HG03442 (cell line): ENCODE measurements at regions not wholly inside any gene's neighbourhood (a gene's known extent, or its start where the extent isn't known, plus 50 kb on each side); places are given as distances from the start of the nearest gene placed in this dataset.
"Not testable (repeated sequence)": the region's sequence is repeated elsewhere in the genome, so short reads cannot be mapped to it uniquely, and the experiment has no call there.

Source experiments
- ATAC-seq: cut with Tn5 transposase; IDR thresholded peaks from one replicate; pipeline ENCODE4 v1.9.1; 2021; ENCODE audit warnings: mild to moderate bottlenecking, moderate library complexity; ENCODE audit not compliant: unreplicated experiment

- no peak for ATAC-seq
Observed at GRCh38 chr4:58871509-58871908, 1761.3 kb upstream of the IGFBP7 start.

GRCh38 chr4:58849026-58849425 is 1738.8 kb upstream of the IGFBP7 start:
- ATAC-seq = no peak

DNA sequence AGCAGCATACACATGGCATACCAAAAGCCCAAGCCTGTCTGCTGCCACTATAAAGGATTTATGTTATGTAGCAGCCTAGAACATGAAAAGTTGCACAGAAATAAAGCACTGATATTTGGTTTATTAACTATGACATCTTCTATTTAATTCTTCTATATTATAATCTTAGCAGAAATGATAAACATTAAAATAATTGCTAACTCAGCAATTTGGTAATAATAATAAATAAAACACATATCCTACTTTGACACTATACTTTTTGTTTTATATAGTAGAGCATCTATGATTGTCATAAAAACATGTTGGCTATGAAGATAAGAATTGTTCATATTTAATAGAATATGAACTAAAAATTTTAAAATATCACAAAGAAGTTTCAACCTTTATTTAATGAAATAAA is 1733.3 kb upstream of the IGFBP7 start:
- no peak for ATAC-seq

- ATAC-seq = no peak
Observed at GRCh38 chr4:58833126-58833525, 1722.9 kb upstream of the IGFBP7 start.

DNA sequence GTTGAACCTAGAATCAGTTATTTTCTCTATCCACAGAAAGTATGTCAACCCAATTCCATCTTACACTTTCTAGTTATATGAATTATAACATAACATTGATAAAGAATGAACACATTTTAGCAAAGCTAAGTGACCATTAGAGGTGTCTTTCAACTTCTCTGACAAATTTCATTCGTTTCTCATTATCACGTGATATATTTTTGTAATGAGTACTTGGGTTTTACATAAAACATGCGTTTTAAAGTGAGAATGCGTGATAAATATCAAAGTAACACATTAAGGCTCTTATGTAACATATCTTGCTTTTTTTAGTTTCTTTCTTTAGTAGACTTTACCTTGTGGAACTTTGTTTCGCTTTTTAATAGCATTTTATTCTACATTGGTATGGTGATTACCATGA is 1715.1 kb upstream of the IGFBP7 start:
- ATAC-seq = no peak

DNA sequence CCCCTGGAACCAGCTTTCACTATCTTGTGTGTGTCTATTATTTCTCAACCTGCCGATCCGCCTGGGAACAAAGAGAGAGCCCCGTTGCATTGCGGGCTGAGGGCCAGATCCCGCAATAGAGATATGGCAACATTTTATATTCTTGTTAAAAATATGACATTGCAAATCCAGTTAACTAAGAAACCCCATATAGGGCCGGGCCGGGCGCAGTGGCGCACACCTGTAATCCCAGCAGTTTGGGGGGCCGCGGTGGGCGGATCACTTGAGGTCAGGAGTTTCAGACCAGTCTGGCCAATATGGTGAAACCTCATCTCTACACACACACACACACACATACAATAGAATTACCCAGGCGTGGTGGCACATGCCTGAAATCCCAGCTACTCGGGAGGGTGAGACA is 1708.4 kb upstream of the IGFBP7 start:
- not testable (repeated sequence) for ATAC-seq

DNA sequence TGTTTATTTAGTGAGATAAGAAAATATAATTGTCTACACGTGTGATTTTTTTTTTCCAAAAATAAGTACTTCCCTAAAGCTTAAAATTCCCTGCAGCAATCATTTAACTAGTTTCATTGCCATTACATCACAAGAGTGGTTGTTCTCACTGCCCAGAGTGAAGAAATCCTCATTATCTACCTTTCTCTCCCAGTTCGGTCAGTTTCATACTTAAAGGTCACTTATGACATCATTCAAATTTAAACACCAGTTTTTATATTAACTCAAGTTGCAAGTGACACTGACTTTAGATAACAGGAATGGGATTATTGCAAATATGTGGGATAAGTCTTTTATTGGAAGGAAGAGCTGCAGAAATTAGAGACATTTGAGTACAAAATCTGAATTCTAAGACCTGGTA is 1699.8 kb upstream of the IGFBP7 start:
- no peak for ATAC-seq

GRCh38 chr4:58809366-58809765 is 1699.2 kb upstream of the IGFBP7 start:
- ATAC-seq = no peak

- no peak for ATAC-seq
Observed at GRCh38 chr4:58808817-58809216, 1698.6 kb upstream of the IGFBP7 start.

- no peak for ATAC-seq
Observed at GRCh38 chr4:58807843-58808615, 1697.8 kb upstream of the IGFBP7 start.

GRCh38 chr4:58776627-58777026 is 1666.4 kb upstream of the IGFBP7 start:
- ATAC-seq = no peak

DNA sequence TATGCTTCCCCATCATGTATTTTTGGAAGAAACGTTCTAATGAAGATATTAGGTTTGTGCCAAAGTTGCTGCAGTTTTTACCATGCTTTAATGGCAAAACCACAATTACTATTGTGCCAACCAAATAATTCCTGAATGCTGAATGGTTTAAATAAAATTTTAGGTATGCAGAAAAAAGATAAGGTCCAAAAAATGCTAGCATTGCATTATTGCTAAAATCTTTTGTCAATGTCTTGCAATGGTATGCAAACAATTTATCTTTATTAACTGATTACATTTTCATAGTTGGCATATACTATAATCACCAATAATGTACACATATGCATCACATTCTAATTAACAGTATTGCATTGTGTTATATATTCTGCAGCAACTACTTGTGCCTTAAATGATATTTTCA is 1657.4 kb upstream of the IGFBP7 start:
- ATAC-seq = no peak

DNA sequence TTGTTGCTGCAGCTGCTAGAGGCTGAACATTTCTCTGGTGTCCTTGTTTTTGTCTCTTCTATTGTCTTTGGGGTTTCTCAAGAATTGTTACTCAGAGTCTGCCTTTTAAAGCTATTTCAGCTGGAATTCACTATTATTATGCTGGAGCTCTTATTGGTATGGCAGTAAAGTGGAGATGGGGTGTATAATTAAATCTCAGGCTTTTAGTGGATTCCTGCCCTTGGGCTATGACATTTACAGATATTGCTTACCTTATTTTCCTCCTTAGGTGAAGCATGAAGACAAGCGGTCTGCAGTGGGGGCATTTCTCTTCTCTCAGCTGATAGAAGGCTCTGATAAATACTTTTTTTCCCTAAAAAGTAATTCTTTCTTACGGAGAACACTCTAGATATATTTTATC is 1656.6 kb upstream of the IGFBP7 start:
- no peak for ATAC-seq

DNA sequence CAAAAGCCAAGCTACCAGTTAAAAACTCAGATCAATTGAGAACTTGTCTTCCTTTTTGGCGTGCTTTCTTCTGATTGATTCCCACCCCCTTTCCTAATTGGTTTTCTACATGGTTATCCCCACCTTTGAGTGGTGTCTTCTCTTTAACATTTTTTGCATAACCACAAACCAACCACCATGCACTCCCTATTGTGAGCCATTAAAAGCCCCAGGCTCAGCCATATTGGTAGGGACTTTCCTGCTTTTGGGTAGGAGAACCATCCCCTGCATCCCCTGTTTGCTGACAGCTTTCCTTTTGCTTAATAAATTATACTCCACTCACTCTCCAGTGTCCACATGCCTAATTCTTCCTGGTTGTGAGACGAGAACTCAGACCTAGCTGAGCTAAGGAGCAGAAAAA is 1651.4 kb upstream of the IGFBP7 start:
- no peak for ATAC-seq

- ATAC-seq = no peak
Observed at GRCh38 chr4:58760737-58761136, 1650.6 kb upstream of the IGFBP7 start.

GRCh38 chr4:58760100-58760499 is 1649.9 kb upstream of the IGFBP7 start:
- no peak for ATAC-seq

DNA sequence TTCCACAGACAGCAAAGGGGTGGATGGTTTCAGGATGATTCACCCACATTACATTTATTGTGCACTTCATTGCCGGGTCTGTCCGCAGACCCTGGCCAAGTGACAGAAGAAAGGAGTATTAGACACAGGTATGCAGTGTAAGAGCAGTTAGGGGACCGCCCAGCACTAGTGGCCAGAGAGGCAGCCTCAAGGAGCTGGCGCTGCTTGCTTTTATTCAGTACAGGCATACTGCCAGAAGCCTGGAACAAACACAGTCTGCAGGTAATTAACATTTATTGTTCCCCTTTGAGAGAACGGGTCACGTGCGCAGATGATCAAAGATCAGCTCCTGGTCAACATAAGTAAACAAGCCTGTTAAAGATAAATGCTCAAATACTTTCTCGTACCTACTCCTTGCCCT is 1639.0 kb upstream of the IGFBP7 start:
- no peak for ATAC-seq

- no peak for ATAC-seq
Observed at GRCh38 chr4:58740897-58741296, 1630.7 kb upstream of the IGFBP7 start.

GRCh38 chr4:58739275-58739674 is 1629.1 kb upstream of the IGFBP7 start:
- ATAC-seq = no peak

- no peak for ATAC-seq
Observed at GRCh38 chr4:58738375-58738774, 1628.2 kb upstream of the IGFBP7 start.

- ATAC-seq = no peak
Observed at GRCh38 chr4:58734030-58734674, 1624.0 kb upstream of the IGFBP7 start.

- ATAC-seq = no peak
Observed at GRCh38 chr4:58732973-58733372, 1622.8 kb upstream of the IGFBP7 start.

DNA sequence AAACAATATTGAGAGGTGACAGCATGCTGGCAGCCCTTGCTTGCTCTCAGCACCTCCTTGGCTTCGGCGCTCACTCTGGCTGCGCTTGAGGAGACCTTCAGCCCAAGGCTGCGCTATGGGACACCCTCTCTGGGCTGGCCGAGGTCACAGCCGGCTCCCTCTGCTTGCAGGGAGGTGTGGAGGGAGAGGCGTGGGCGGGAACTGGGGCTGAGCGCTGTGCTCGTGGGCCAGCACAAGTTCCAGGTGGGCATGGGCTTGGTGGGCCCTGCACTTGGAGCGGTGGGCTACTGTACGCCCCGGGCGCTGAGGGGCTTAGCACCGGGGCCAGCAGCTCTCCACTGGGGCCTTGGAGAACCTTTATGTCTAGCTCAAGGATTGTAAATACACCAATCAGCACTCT is 1613.8 kb upstream of the IGFBP7 start:
- no peak for ATAC-seq
